T-helper 2 cell (primary cell): ENCODE measurements at regions not wholly inside any gene's neighbourhood (a gene's known extent, or its start where the extent isn't known, plus 50 kb on each side); places are given as distances from the start of the nearest gene placed in this dataset.
"Not testable (repeated sequence)": the region's sequence is repeated elsewhere in the genome, so short reads cannot be mapped to it uniquely, and the experiment has no call there.

Experiments used
- DNase-seq, 5 experiments: peaks; one replicate each; pipeline versions ENCODE4 v3.0.0 to v3.0.0-alpha.2; 2012 to 2022

GRCh38 chr2:133624551-133624950, 56.3 kb upstream of the NCKAP5 start:
- DNase-seq, result no peak

GRCh38 chr2:133627741-133628140, 59.5 kb upstream of the NCKAP5 start:
- no peak for DNase-seq

DNA sequence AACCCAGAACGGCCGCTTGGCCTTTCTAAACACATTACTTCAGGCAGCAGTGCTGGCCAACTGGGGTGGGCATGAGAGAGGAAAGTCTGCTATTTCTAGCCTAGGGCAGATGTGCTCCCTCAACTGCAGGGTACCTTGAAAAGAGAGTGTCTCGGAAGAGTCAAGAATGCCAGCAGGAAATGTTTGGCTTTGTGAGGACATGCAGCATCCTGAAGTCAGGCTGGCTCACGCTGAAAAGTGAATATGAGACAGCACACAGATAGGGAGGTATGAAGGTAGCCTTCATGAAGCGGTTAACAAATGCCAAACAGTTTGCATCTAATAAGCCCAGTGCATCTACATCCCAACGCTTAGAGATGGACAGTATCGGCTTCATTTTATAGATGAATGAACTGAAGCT, 65.0 kb upstream of the NCKAP5 start:
- DNase-seq, result no peak

GRCh38 chr2:133633881-133634409, 65.7 kb upstream of the NCKAP5 start:
- no peak for DNase-seq

DNA sequence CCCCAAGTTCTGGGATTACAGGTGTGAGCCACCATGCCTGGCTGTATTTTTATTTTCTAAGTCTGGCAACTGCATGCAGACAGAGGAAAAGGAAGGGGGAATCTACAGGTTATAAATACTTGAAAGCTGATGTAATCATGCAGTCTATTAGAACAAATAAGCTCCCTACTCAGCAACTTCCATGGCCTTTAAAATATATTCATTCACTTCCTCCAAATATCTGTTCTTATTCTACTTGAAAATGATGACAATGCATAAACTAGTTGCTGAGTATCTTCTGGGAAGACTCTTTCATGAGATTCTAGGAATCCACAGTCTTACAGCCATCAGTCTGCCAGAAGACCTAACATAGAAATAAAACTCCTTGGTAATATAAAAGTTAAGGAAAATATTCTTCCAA, 66.9 kb upstream of the NCKAP5 start:
- no peak for DNase-seq

DNA sequence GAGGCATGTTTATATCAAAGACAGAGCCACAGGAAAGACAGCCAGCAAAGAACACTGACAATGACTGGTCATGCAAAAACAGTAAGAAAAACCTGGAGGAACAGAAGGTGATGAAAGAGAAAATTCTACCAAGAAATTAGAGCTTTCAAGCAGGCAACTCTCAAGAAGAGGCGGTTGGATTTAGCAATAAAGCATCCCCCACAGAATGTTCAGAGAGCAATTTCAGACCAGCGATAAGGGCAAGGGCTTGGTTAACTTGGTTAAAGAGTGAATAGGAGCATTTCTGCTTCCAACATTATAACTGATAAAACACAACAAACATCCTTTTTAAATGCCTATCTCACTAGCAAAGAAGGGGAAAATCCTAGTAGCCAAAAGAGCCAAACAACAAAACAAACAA, 68.0 kb upstream of the NCKAP5 start:
- no peak for DNase-seq

- no peak for DNase-seq
These were observed 71.8 kb upstream of the NCKAP5 start for GRCh38 chr2:133640103-133640502.

DNA sequence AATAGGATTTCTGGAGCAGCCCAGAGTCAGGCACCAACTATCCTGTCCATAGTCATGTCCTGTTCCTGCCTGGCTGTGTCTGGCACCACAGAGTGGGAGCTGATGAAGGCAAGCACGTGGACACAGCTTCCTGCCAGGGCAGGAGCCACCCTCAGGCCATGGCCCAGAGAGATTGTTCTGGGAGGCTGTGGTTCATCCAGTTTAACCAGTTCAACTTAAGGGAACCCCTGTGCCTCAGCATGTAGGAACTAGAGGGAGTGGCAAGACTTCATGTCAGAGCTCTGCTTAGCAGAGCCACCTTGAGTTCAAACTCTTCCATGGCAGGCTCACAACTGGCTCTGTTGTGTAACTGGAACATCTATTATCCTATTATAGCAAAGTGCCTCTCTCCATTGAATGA, 73.2 kb upstream of the NCKAP5 start:
- no peak for DNase-seq

- DNase-seq, result no peak
These were observed 73.9 kb upstream of the NCKAP5 start for GRCh38 chr2:133641942-133642725.

DNA sequence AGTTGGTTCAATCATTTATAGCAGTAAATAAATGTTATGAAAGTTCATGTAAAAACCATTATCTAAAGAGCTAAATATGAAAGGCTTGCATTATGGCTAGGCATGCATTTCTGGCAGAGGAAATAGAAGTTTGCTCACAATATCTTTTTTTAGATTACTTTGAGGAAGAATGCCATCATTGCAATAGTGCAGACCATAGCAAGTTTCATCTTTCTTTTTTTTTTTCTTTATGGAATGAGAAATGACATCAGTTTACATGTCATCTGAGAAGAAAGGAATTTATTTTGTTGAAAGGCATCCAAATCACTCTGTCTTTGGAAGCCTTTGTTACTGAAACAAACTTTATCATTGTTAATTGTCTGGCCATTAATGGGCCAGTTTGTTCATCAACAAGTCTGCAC, 74.5 kb upstream of the NCKAP5 start:
- DNase-seq, result no peak

DNA sequence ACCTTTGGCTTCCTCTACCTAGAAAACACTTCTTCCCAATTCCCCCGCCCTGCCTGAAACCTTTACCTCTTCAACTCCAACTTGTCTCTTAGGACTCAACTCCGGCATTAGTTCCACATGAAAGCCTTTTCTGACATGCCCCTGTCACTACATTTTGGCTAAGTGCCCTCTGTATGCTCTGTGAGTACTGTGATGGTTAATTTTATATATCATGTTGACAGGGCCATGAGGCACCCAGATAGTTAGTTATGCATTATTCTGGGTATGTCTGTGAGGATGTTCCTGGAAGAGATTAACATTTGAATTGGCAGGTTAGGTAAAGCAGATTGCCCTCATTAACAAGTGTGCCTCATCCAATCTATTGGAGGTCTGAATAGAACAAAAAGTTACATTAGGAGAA, 75.6 kb upstream of the NCKAP5 start:
- DNase-seq, result no peak

DNA sequence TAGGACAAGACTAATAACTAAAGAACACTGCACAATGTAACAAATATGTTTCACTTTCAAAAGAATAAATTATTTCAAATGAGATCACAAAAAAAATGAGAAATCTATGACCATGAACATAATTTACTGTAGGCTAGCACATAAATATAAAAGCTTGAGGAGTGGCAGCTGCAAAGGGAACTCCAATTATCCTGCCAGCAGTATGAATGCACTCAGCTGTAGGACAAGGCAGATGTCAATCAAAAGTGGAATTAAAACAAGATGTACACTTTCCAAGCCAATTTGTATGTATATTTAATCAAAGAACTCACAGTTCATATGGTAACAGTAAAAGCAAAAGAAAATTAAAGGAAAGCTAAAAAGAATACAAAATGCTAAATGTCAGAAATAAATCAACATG, 76.6 kb upstream of the NCKAP5 start:
- no peak for DNase-seq

- DNase-seq, result not testable (repeated sequence)
These were observed 79.1 kb upstream of the NCKAP5 start for GRCh38 chr2:133647386-133647785.

GRCh38 chr2:133651861-133652260, 83.6 kb upstream of the NCKAP5 start:
- DNase-seq, result no peak

GRCh38 chr2:133652398-133652797, 84.1 kb upstream of the NCKAP5 start:
- no peak for DNase-seq

DNA sequence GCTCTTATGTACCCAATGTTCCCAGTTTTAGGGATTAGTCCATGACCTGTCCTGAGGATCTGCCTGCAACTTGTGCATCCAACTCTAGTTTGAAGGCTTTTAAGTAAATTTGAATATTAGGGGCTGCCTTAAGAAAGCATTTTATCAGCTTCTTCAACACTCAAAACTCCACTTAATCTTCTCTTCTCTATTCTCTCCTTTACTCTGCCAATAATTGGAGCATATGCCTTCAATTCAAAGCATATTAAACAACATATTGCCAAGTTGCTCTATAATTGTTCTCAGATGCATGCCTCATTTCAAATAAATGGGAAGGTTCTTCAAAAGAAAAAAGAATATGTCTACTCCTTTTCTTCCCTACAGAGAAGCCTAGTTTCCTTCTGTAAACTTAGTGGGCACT, 84.8 kb upstream of the NCKAP5 start:
- no peak for DNase-seq

DNA sequence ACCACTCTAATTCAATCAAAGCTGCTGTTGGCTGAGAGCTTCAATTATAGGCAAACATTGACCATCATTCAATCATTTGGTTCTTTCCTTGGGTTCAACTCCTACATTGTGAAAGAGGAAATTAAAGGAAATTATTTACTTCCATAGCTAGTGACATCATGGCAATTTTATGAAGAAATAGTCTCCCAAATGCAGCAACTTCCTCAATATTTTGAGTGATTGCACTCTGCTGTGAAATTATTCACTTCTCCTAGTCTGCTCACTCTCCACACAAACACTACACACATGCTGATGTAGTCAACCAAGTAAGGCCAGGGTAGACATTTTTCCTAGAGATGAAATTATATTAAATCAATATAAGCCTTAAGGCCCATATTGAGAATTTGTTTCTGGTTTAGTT, 86.7 kb upstream of the NCKAP5 start:
- DNase-seq, result no peak

DNA sequence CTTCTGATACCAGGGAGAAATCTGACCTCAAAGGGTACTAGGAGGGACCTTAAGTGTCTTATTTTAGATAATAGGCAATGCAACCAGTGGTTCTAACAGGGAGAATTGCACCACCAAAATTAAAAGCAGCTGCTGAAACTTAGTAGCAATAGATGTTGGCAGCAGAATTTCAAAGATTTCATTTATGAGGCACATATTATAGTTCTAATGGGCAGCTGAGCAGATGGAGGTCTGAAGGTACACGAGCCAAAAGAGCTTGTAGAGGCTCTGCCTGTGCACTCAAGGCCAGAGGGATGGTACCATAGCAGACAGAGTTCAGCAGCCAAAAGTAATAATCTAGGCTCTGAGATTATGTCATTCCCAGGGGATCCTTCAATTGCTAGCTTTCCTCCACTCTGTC, 87.3 kb upstream of the NCKAP5 start:
- no peak for DNase-seq

- no peak for DNase-seq
These were observed 89.3 kb upstream of the NCKAP5 start for GRCh38 chr2:133657591-133657990.

DNA sequence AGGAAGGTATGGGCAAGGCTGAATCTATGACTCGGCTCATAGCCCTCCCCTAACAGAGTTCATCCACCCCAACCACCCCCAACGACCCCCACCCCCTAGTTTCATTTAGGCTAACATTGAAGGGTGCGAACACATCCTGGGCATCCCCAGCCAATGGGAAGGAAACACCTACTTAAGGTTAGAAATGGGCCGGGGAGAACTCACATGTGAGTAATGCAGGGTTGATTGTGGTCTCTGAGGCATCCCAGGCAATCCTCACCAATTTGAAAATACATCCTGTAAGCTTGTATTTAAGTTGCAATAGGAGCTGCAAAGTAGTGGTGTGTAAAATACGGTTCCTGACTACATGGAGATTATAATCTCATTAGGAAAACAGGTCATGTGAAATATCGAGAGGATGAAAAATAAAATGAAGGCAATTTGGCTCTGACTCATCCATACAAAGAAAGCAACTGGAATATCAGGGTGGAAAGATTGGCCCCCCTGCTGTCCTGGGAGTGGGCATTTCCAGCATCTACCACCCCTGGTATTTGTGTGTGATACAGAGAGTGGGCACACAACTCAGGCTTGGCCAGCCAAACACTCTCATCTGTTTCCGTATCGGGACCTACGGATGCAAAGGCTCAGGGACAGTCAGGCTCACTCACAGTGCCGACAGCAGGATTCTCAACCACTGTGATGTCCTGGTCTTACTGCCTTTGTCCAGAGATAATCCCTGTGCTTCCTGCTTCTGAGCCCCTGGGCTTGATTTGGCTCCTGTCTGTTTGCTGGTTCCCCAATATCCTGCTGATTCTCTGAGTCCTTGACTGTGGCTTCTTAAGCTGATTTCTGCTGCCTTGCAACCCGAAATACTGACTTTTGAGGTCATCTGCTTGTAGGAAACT, 90.0 kb upstream of the NCKAP5 start:
- no peak for DNase-seq

DNA sequence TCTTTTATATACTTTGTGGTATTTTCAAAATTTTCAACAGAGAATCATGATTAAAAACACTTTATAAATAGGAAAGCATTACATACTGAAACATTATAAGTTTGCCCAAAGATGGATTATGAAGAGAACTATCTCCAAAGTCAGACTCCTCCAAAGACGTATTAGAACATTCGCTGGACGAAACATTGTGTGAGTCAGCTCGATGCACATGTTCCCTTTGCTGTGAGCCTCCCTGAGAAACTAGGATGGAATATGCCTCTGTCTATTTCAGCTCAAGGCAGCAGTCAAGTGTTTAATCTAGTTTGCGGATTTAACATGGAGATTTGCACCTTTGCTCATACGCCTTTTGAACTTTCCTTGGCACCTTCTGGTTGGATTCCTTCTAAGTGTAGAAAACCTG, 92.2 kb upstream of the NCKAP5 start:
- DNase-seq, result no peak

- DNase-seq, result no peak
These were observed 93.1 kb upstream of the NCKAP5 start for GRCh38 chr2:133661392-133661791.

GRCh38 chr2:133666621-133667020, 98.4 kb upstream of the NCKAP5 start:
- DNase-seq, result no peak

DNA sequence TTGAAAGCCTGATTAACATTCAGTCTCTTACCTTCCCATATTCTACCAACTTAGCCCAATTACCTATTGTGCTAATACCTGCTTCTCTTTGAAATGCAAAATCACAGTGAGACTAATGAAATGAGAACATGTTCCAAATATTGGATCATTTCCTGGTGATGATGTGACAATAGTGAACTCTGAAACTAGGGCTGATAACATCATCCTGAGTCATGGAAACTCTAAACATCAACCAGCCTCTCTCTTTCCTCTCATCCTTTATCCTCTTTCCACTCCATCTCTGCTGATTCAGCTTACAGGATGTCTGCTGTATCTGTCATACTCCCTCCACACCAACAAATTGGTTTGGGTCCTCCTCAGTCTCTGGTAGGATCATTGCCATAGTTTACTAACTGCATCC, 98.8 kb upstream of the NCKAP5 start:
- DNase-seq, result no peak
